ENCODE measurements at regions not wholly inside any gene's neighbourhood (a gene's known extent, or its start where the extent isn't known, plus 50 kb on each side); places are given as distances from the start of the nearest gene placed in this dataset.

DNA sequence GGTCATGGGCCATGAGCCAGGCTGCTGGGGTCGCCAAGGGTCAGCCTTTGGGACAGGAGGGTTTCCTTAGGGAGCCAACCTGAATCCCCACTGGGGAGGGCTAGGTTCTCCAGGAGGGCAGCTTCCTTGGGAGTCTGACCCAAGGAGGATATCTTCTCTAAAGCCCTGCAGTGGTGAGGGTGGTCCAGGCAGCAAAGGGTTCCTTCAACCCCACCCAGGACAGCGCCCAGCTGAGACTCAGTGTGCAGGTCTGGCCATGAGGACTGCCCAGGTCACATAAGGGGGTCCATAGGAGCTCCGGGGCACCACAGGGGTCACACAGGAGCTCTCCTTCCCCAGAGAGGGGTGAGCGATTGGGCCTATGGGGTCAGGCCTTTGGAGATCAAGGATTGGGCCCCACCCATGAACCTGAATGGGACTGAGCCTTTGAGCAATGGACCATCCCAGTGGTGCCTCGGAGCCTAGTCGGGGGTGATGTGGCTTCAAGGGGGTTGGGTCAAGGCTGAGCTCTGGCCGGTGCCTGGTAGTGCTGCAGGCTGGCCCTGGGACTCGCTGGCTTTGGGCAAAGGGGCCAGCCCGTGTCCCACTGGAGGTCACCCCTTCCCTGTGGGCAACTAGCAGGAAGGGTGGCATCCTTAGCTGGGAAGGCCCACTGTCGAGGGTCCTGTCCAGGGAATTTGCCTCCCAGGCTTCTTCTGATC lies 216.5 kb downstream of the SNRPN start:
- no peak for DNase-seq

DNA sequence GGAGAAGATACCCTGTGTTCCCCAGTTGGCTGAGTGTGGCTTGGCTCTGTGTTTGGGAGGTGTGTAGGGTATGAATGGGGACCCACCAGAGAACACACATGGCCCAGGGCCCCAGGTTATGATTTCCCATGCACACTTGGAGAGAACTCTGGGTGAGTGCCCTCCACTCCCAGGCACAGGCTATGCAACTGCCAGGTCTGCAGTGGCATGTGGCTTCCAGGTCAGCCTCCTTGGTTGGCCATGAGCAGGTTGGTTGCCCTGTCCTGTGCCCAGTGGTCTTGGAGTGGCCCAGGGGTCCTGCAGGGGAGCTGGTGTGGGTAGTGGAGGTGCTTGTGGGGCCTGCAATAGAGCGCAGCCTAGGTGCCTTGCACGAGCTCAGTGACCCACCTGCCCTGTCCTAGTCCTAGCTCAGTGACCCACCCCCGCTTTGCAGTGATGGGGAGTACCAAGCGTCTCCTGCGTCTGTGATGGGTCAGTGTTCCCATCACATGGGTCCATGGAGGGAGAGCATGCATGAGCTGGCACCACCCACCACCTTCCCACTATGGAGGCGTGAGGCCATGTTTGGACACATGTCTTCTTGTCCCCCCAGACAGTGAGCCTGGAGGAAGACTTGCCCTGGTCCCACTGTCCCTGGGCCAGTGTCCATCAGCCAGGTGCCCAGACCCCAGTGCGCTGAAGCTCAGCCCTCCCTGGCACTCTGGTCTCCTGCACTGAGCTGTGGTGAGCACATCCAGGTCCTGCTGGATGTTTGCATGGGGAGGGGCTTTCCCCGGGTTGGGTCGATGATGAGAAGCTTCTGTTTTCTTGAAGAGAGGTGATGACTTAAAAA lies 217.3 kb downstream of the SNRPN start:
- DNase-seq: peak; percentile 1

DNA sequence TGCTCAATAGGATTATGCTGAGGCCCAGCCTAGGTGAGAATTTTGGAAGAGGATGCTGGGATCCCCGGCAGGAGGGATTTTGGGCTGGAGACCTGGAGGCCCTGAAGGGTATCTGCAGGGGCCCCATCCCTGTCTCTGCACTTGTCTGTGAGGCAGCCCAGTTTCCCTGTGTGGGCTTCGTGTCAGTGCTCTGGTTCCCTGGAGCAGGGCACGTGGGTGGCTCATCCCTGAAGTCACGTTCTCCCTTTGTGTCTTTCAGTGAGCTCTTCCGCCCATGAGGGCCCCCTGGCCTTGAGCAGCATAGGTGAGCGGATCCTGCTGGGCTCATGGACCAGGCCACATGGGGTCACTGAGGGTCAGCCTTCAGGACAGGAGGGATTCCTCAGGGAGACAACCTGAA lies 217.9 kb downstream of the SNRPN start:
- DNase-seq: peak; percentile 1

DNA sequence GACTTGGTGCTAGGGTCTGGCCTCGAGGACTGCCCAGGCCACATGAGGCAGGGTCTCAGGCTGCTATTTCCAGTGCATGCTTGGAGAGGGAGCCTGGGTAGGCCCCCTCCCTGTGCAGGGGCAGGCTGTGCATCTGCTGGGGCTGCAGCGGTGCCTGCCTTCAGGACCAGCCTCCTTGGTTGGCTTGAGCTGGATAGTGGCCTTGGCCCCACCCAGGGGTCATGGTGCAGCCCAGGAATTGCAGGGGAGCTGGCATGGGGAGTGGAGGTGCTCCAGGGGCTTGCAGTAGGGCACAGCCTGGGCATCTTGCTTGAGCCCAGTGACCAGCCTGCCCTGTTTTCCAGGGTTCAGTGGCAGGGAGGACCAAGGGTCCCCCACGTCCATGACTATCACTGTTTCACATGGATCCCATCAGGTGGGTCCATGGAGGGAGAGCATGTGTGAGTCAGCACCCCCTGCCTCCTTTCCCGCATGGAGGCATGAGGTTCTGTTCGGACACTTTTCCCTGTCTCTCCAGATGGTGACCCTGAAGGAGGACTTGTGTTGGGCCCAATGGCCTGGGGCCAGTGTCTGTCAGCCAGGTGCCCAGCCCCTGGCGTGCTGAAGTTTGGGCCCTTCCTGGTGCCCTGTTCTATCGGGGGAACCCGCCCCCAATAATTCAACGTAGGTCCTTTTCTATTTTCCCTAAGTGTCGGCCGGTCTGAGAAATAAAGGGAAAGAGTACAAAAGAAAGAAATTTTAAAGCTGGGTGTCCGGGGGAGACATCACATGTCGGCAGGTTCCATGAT lies 218.6 kb downstream of the SNRPN start:
- peak; percentile 1 for DNase-seq

DNA sequence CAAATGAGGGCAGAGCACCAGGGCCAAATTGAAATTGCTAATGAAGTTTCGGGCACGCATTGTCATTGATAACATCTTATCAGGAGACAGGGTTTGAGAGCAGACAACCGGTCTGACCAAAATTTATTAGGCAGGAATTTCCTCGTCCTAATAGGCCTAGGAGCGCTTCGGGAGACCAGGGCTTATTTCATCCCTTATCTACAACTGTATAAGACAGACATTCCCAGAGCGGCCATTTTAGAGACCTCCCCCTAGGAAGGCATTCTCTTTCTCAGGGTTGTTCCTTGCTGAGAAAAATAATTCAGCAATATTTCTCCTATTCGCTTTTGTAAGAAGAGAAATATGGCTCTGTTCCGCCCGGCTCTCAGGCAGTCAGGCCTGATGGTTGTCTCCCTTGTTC lies 219.4 kb downstream of the SNRPN start:
- DNase-seq: peak; percentile 1

DNA sequence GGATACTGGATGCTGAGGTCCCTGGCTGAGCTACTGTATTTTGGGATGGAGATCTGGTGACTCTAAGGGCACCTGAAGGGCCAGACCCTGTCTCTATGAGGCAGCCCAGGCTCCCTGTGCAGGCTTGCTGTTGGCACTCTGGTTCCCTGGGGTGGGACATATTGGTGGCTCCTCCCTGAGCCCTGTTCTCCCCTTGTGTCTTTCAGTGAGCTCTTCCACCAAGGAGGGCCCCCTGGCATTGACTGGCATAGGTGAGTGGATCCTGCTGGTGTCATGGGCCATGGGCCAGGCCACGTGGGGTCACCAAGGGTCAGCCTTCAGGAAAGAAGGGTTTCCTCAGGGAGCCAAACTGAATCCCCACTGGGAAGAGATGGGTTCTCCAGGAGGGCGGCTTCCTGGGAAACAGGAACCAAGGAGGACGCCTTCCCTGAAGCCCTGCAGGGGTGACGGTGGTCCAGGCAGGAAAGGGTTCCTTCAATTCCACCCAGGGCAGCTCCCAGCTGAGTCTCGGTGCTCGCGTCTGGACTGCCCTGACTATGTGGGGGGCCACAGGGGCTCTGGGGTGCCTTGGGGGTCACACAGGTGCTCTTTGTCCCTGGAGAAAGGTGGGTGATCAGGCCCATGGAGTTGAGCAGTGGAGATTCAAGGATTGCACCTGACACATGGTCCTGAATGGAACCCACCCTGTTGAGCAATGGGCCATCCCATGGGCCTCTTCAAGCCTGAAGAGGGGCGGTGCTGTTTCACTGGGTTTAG lies 220.4 kb downstream of the SNRPN start:
- DNase-seq: no peak

DNA sequence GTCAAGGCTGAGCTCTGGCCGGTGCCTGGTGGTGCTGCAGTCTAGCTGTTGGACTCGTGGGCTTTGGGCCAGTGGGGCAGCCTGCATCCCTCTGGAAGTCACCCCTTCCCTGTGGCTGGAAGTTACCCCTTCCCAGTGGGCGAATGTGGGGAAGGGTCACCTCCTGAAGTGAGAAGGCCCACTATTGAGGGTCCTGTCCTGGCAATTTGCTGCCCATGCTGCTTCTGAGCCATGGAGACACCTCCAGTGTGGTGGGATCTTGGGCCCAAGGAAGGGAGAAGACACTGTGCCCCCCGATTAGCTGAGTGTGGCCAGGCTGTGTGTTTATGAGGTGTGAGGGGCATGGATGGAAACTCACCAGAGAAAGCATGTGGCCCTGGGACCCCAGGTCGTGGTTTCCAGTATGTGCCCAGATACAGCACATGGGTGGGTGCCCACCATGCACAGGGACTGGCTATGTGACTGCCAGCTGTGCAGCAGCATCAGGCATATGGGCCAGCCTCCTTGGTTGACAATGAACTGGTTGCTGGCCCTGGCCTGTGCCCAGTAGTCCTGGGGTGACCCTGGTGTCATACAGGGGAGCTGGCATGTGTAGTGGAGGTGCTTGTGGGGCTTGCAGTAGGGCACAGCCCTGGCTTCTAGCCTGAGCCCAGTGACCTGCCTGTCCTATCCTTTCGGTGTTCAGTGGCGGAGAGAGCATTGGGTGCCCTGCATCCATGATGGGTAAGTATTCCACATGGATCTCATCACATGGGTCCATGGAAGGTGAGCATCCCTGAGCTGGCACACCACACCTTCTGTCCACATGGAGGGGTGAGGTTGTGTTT lies 221.2 kb downstream of the SNRPN start:
- DNase-seq: no peak

DNA sequence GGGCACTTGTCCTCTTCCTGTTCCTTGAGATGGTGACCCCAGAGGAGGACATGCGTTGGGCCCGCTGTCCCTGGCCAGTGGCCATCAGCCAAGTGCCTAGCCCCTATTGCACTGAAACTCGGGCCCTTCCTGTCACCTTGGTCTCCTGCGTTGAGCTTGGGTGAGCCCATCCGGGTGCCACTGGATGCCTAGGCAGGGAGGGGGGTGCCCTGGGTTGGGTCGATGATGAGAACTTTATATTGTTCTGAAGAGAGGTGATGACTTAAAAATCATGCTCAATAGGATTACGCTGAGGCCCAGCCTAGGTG lies 221.8 kb downstream of the SNRPN start:
- DNase-seq: no peak

DNA sequence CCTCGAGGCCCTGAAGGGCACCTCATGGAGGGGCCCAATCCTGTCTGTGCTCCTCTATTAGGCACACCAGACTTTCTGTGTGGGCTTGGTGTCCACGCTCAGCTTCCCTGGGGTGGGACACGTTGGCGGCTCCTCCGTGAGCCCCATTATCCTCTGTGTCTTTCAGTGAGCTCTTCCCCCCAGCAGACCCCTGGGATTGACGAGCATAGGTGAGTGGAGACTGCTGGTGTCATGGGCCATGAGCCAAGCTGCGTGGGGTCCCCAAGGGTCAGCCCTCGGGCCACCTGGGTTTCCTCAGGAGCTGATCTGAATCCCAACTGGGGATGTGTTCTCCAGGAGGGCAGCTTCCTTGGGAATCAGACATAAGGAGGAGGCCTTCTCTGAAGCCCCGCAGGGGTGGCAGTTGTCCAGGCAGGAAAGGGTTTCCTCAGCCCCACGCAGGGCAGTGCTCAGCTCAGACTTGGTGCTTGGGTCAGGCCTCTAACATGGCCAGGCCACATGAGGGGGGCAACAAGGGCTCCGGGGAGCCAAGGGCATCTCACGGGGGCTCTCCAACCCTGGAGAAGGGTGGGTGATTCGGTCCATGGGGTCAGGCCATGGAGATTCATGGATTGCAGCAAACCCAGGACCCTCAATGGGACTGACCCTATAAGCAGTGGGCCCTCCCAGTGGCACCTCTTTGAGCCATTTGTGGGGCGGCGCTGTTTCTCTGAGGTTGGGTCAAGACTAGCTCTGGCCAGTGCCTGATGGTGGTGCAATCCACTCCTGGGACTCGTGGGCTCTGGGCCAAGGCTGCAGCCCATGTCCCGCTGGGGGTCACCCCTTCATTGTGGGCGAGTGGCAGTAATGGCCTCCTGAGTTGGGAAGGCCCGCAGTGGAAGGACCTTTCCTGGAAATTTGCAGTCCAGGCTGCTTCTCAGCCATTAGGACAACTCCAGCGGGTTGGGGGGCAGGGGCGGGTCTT lies 222.5 kb downstream of the SNRPN start:
- DNase-seq: peak; percentile 1

DNA sequence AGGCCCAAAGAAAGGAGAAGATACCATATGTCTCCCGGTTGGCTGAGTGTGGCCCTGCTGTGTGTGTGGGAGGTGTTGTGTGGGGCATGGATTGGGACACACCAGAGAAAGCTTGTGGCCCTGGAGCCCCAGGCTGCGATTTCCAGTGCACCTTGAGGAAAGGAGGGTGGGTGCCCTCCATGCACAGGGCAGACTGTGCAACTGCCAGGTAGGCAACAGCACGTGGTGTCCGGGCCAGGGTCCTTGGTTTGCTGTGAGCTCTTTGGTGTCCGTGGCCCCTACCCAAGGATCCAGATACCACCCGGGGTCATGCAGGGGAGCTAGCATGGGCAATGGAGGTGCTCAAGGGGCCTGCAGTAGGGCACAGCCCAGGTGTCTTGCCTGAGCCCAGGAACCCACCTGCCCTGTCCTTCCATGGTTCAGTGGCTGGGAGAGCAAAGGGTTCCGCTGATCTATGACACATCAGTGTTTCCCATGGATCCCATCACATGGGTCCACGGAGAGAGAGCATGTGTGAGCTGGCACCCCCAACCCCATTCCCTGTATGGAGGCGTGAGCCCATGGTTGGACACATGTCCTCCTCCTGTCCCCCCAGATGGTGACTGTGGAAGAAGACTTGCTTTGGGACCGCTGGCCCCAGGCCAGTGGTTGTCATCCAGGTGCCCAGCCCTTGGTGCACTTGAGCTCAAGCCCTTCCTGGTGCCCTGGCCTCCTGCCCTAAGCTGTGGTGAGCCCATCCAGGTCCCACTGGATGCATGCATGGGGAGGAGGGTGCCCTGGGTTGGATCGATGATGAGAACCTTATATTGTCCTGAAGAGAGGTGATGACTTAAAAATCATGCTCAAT lies 223.4 kb downstream of the SNRPN start:
- DNase-seq: peak; percentile 1

DNA sequence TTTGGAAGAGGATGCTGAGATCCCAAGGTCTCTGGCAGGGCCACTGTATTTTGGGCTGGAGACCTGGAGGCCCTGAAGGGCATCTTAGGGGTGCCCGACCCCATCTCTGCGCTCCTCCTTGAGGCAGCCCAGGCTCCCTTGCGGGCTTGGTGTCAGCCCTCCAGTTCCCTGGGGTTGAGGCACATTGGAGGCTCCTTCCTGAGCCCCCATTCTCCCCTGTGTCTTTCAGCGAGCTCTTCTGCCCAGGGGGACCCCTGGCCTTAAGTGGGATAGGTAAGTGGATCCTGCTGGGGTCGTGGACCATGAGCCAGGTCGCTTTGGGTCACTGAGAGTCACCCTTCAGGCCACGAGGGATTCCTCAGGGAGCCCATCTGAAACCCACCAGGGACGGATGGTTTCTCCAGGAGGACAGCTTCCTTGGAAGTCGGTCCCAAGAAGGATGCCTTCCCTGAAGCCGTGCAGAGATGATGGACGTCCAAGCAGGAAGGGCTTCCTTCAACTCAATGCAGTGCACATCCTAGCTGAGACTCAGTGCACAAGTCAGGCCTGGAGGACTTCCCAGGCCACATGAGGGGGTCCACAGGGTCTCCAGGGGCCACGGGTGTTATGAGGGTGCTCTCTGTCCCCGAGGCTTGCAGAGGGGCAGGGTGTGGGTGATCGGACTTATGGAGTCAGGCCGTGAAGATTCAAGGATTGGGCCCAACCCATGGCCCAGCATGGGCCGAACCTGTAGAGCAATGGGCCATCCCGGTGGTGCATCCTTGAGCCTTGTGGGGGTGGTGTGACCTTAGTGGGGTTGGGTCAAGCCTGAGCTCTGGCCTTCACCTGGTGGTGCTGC lies 224.3 kb downstream of the SNRPN start:
- peak; percentile 1 for DNase-seq

DNA sequence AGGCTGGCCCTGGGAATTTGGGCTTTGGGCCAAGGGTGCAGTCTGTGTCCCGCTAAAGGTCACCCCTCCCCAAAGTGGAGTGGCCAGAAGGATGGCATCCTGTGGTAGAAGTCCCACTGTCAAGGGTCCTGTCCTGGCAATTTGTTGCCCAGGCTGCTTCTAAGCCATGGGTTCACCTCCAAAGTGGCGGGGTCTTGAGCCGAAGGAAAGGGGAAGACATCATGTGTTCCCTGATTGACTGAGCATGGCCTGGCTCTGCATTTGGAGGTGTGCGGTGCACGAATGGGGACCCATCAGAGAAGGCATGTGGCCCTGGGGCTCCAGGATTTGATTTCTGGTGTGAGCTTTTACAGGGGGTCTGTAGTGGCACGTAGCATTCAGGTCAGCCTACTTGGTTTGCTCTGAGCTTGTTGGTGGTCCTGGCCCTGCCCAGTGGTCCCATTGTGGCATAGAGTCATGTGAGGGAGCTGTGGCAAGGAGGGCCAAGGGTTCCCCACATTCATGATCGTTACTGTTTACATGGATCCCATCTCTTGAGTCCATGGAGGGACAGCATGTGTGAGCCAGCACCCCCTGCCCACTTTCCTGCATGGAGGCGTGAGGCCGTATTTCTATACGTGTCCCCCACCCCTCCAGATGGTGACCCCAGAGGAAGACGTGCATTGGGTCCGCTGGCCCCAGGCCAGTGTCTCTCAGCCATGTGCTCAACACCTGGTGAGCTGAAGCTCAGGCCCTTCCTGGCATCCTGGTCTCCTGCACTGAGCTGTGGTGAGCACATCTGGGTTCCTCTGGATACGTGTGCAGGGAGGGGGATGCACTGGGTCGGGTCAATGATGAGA lies 225.1 kb downstream of the SNRPN start:
- peak; percentile 2 for DNase-seq

DNA sequence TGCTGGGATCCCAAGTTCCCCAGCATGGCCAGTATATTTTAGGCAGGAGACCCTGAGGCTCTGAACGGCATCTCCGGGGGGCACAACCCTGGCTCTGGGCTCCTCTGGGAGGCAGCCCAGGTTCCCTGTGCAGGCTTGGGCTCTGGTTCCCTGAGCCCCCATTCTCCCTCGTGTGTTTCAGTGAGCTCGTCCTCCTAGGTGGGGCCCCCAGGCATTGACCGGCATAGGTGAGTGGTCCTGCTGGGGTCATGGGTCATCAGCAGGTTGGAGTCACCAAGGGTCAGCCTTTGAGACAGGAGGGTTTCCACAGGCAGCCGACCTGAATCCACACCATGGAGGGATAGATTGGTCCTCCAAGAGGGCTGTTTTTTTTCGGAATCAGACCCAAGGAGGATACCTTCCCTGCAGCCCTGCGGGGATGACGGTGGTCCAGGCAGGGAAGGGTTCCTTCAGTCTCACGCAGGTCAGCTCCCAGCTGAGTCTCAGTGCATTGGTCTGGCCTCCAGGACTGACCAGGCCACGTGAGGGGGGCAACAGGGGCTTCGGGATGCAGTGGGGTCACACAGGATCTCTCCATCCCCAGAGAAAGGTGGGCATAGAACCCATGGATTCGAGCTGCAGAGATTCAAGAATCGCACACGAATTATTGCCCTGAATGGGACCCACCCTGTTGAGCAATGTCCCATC lies 226.0 kb downstream of the SNRPN start:
- peak; percentile 1 for DNase-seq

DNA sequence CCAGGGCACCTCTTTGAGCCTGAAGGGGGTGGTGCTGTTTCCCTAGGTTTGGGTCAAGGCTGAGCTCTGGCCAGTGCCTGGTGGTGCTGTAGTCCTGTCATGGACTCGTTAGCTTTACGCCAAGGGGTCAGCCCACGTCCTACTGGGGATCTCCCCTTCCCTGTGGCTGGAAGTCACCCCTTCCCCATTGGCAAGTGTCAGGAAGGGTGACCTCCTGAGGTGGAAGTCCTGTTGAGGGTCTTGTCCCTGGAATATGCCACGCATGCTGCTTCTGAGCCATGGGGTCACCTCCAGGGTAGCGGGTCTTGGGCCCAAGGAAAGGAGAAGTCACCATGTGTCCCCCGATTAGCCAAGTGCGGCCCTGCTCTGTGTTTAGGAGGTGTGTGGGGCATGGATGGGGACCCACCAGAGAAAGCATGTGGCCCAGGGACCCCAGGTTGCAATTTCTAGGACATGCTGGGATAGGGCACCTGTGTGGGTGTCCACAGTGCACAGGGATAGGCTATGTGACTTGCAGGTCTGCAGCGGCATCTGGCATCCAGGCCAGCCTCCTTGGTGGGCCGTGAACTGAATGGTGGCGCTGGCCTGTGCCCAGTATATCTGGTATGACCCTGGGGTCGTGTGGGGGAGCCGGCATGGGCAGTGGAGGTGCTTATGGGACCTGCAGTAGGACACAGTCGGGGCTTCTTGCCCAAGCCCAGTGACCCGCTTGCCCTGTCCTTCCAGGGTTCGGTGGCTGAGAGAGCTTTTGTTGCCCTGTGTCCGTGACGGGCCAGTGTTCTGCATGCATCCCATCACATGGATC lies 226.7 kb downstream of the SNRPN start:
- DNase-seq: peak; percentile 1

DNA sequence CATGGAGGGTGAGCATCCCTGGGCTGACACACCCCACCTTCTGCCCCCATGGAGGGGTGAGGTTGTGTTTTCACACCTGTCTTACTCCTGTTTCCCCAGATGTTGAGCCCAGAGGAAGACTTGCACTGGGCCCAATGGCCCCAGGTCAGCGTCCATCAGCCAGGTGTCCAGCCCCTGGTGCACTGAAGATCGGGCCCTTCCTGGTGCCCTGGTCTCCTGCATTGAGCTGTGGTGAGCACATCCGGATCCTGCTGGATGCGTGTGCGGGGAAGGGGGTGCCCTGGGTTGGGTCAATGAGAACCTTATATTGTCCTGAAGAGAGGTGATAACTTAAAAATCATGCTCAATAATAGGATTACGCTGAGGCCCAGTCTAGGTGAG lies 227.3 kb downstream of the SNRPN start:
- no peak for DNase-seq

DNA sequence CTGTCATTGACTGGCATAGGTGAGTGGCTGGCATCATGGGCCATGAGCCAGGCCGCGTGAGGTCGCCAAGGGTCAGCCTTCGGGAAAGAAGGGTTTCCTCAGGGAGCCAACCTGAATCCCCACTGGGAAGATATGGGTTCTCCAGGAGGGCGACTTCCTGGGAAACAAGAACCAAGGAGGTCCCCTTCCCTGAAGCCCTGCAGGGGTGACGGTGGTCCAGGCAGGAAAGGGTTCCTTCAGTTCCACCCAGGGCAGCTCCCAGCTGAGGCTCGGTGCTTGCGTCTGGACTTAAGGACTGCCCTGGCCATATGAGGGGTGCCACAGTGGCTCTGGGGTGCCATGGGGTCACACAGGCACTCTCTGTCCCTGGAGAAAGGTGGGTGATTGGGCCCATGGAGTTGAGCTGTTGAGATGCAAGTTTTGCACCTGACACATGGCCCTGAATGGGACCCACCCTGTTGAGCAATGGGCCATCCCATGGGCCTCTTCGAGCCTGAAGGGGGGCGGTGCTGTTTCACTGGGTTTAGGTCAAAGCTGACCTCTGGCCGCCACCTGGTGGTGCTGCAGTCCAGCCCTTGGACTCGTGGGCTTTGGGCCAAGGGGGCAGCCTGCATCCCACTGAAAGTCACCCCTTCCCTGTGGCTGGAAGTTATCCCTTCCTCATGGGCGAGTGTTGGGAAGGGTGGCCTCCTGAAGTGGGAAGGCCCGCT lies 228.1 kb downstream of the SNRPN start:
- peak; percentile 2 for DNase-seq
